Upper lobe of left lung (tissue), 6 donors: ENCODE measurements at regions not wholly inside any gene's neighbourhood (a gene's known extent, or its start where the extent isn't known, plus 50 kb on each side); places are given as distances from the start of the nearest gene placed in this dataset.

Source experiments
- ATAC-seq, 2 donors: fragments of 200-7000 bp; cut with Tn5 transposase; one replicate each; pipeline ENCODE4 v1.9.1; 2022; ENCODE audit warnings: mild to moderate bottlenecking in 2 of 2, moderate library complexity in 2 of 2; ENCODE audit not compliant: low FRiP score in 2 of 2
- DNase-seq, 2 donors: peaks; one replicate each; pipeline ENCODE4 v3.0.0-alpha.2; 2019 to 2020
- H3K27ac ChIP-seq, 4 donors: fragments of 200-600 bp; sonication (generic); one replicate each; pipeline ENCODE4 v1.5.1; 2016 to 2019
- H3K27me3 ChIP-seq, 4 donors: fragments of 200-600 bp; sonication (generic); one replicate each; pipeline ENCODE4 v1.5.1; 2017 to 2019
- H3K36me3 ChIP-seq, 4 donors: fragments of 200-600 bp; sonication (generic); one replicate each; pipeline ENCODE4 v1.5.1; 2016 to 2019
- H3K4me1 ChIP-seq, 4 donors: fragments of 200-600 bp; sonication (generic); one replicate each; pipeline ENCODE4 v1.5.1; 2018 to 2019
- H3K4me3 ChIP-seq, 4 donors: fragments of 200-600 bp; sonication (generic); one replicate each; pipeline ENCODE4 v1.5.1; 2017 to 2019; ENCODE audit warnings: mild to moderate bottlenecking in 2 of 4, moderate library complexity in 1 of 4
- H3K9me3 ChIP-seq, 4 donors: fragments of 200-600 bp; sonication (generic); one replicate each; pipeline ENCODE4 v1.5.1; 2018 to 2019
- CTCF ChIP-seq, 6 experiments: fragments of 450-650 bp in 4 of 6; fragments of 200-600 bp in 2 of 6; sonication (generic) in 2 of 6; IDR thresholded peaks; one replicate each; pipeline ENCODE4 v1.5.1; 2016 to 2019; ENCODE audit warnings: antibody characterized with exemption in 6 of 6
- EP300 ChIP-seq, 4 donors: sonication (generic); formaldehyde crosslinking; IDR thresholded peaks; one replicate each; pipeline ENCODE4 v1.5.1; 2017; ENCODE audit warnings: antibody characterized with exemption in 4 of 4, control low read depth in 2 of 4
- POLR2A ChIP-seq, 4 donors: fragments of 450-650 bp; IDR thresholded peaks; one replicate each; pipeline ENCODE4 v1.5.1; 2016 to 2017; ENCODE audit warnings: antibody characterized with exemption in 4 of 4, mild to moderate bottlenecking in 2 of 4
- POLR2AphosphoS5 ChIP-seq, 2 donors: sonication (generic); formaldehyde crosslinking; IDR thresholded peaks; one replicate each; pipeline ENCODE4 v1.5.1; 2017; ENCODE audit warnings: antibody characterized with exemption in 2 of 2
- WGBS, 2 donors: methylation state at CpG; one replicate each; pipeline ENCODE4 v1.1.5; 2017 to 2018; 5-methylcytosine and 5-hydroxymethylcytosine counted together
- donor health status: DM: no; HTN: no; CAD: no; lungs with moderate emphysema.
- donor health status: DM: no; HTN: yes; CAD: no; lungs with severe emphysema.

- Histone ChIP-seq H3K27ac (no peak overlapping the region), H3K27me3 (no peaks in the 10 kb centered on the region), H3K4me3 (no peak overlapping the region), H3K36me3 (no peaks in the 10 kb centered on the region), H3K9me3 (no peaks in the 10 kb centered on the region), H3K4me1 (no peaks in the 10 kb centered on the region)
- DNase-seq, result no peak
- WGBS, 2 donors, result 79 to 95% methylated on average over 5 to 6 of the region's 6 CpGs
- no peak for ATAC-seq
- TF ChIP-seq CTCF (IDR thresholded peaks at IDR 0.05) (no peak), POLR2AphosphoS5 (IDR thresholded peaks at IDR 0.05) (no peak), EP300 (IDR thresholded peaks at IDR 0.05) (no peak), POLR2A (IDR thresholded peaks at IDR 0.05) (no peak)
Measured at GRCh38 chrX:15946783-15947580, 92.4 kb upstream of the AP1S2 start.

- TF ChIP-seq EP300 (IDR thresholded peaks at IDR 0.05), result no peak
- no peak for TF ChIP-seq POLR2A (IDR thresholded peaks at IDR 0.05)
- no peak for TF ChIP-seq POLR2AphosphoS5 (IDR thresholded peaks at IDR 0.05)
- no peak for TF ChIP-seq CTCF (IDR thresholded peaks at IDR 0.05)
- ATAC-seq (no peak), DNase-seq (no peak)
- Histone ChIP-seq H3K27me3 (no peaks in the 10 kb centered on the region), H3K36me3 (no peaks in the 10 kb centered on the region), H3K9me3 (no peaks in the 10 kb centered on the region), H3K4me1 (no peaks in the 10 kb centered on the region), H3K4me3 (no peak overlapping the region), H3K27ac (no peak overlapping the region)
- 72% methylated on average over 2 of the region's 2 CpGs; no CpG with 5 or more reads in 1 of the 2 donors for WGBS, 2 donors
Measured at GRCh38 chrX:15943391-15943790, 88.8 kb upstream of the AP1S2 start.

GRCh38 chrX:15942307-15942706 is 87.7 kb upstream of the AP1S2 start:
- WGBS, 2 donors, result 50 to 92% methylated on average over 2 of the region's 2 CpGs
- no peak overlapping the region for H3K27ac ChIP-seq
- no peaks in the 10 kb centered on the region for H3K4me1 ChIP-seq
- no peaks in the 10 kb centered on the region for H3K27me3 ChIP-seq
- no peaks in the 10 kb centered on the region for H3K36me3 ChIP-seq
- TF ChIP-seq POLR2AphosphoS5 (IDR thresholded peaks at IDR 0.05) (no peak), EP300 (IDR thresholded peaks at IDR 0.05) (no peak), CTCF (IDR thresholded peaks at IDR 0.05) (no peak), POLR2A (IDR thresholded peaks at IDR 0.05) (no peak)
- DNase-seq, result no peak
- no peak overlapping the region for H3K4me3 ChIP-seq
- no peak for ATAC-seq
- H3K9me3 ChIP-seq, result no peaks in the 10 kb centered on the region

- DNase-seq (no peak), ATAC-seq (no peak)
- no peak overlapping the region for H3K4me3 ChIP-seq
- H3K27me3 ChIP-seq, result no peaks in the 10 kb centered on the region
- 71 to 82% methylated on average over 2 of the region's 2 CpGs for WGBS, 2 donors
- no peaks in the 10 kb centered on the region for H3K4me1 ChIP-seq
- no peak for TF ChIP-seq POLR2AphosphoS5 (IDR thresholded peaks at IDR 0.05)
- no peak for TF ChIP-seq CTCF (IDR thresholded peaks at IDR 0.05)
- TF ChIP-seq POLR2A (IDR thresholded peaks at IDR 0.05), result no peak
- TF ChIP-seq EP300 (IDR thresholded peaks at IDR 0.05), result no peak
- no peak overlapping the region for H3K27ac ChIP-seq
- no peaks in the 10 kb centered on the region for H3K36me3 ChIP-seq
- no peaks in the 10 kb centered on the region for H3K9me3 ChIP-seq
Measured at GRCh38 chrX:15939737-15940136, 85.1 kb upstream of the AP1S2 start.

- DNase-seq (no peak), ATAC-seq (no peak)
- Histone ChIP-seq H3K4me1 (no peaks in the 10 kb centered on the region), H3K27ac (no peak overlapping the region), H3K27me3 (no peaks in the 10 kb centered on the region), H3K9me3 (no peaks in the 10 kb centered on the region), H3K4me3 (no peak overlapping the region), H3K36me3 (no peaks in the 10 kb centered on the region)
- 74 to 77% methylated on average over 6 of the region's 6 CpGs for WGBS, 2 donors
- TF ChIP-seq POLR2A (IDR thresholded peaks at IDR 0.05) (no peak), EP300 (IDR thresholded peaks at IDR 0.05) (no peak), CTCF (IDR thresholded peaks at IDR 0.05) (no peak), POLR2AphosphoS5 (IDR thresholded peaks at IDR 0.05) (no peak)
Measured at GRCh38 chrX:15938072-15938471, 83.5 kb upstream of the AP1S2 start.
